ENCODE measurements at regions not wholly inside any gene's neighbourhood (a gene's known extent, or its start where the extent isn't known, plus 50 kb on each side); places are given as distances from the start of the nearest gene placed in this dataset.
"Not testable (repeated sequence)": the region's sequence is repeated elsewhere in the genome, so short reads cannot be mapped to it uniquely, and the experiment has no call there.

DNA sequence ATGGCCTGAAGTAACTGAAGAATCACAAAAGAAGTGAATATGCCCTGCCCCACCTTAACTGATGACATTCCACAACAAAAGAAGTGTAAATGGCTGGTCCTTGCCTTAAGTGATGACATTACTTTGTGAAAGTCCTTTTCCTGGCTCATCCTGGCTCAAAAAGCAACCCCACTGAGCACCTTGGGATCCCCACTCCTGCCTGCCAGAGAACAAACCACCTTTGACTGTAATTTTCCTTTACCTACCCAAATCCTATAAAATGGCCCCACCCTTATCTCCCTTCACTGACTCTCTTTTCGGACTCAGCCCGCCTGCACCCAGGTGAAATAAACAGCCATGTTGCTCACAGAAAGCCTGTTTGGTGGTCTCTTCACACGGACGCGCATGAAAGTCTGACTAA, 564.5 kb upstream of the SLITRK6 start:
- TF ChIP-seq POLR2A, POLR2AphosphoS5 (IDR thresholded peaks at IDR 0.05): not testable (repeated sequence)
- TF ChIP-seq, protein P1, sequence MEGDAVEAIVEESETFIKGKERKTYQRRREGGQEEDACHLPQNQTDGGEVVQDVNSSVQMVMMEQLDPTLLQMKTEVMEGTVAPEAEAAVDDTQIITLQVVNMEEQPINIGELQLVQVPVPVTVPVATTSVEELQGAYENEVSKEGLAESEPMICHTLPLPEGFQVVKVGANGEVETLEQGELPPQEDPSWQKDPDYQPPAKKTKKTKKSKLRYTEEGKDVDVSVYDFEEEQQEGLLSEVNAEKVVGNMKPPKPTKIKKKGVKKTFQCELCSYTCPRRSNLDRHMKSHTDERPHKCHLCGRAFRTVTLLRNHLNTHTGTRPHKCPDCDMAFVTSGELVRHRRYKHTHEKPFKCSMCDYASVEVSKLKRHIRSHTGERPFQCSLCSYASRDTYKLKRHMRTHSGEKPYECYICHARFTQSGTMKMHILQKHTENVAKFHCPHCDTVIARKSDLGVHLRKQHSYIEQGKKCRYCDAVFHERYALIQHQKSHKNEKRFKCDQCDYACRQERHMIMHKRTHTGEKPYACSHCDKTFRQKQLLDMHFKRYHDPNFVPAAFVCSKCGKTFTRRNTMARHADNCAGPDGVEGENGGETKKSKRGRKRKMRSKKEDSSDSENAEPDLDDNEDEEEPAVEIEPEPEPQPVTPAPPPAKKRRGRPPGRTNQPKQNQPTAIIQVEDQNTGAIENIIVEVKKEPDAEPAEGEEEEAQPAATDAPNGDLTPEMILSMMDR (IDR thresholded peaks at IDR 0.05): not testable (repeated sequence)
